Cerebellar cortex (tissue), 1 donor: ENCODE measurements at regions not wholly inside any gene's neighbourhood (a gene's known extent, or its start where the extent isn't known, plus 50 kb on each side); places are given as distances from the start of the nearest gene placed in this dataset.

Source experiments
- DNase-seq: peaks from one replicate; pipeline ENCODE4 v3.0.0-alpha.2; 2015; ENCODE audit warnings: low spot score

GRCh38 chr2:204272089-204272488 is 273.2 kb upstream of the PARD3B start:
- no peak for DNase-seq

GRCh38 chr2:204272610-204273287 is 272.5 kb upstream of the PARD3B start:
- DNase-seq: no peak

- DNase-seq: no peak
Measured at GRCh38 chr2:204274429-204274828, 270.8 kb upstream of the PARD3B start.

GRCh38 chr2:204274991-204275390 is 270.3 kb upstream of the PARD3B start:
- peak; percentile 12 for DNase-seq

- no peak for DNase-seq
Measured at GRCh38 chr2:204277226-204277625, 268.0 kb upstream of the PARD3B start.

- DNase-seq: no peak
Measured at GRCh38 chr2:204278454-204278853, 266.8 kb upstream of the PARD3B start.

GRCh38 chr2:204279819-204280218 is 265.5 kb upstream of the PARD3B start:
- DNase-seq: no peak

GRCh38 chr2:204280262-204280668 is 265.0 kb upstream of the PARD3B start:
- no peak for DNase-seq

- no peak for DNase-seq
Measured at GRCh38 chr2:204282081-204282480, 263.2 kb upstream of the PARD3B start.

GRCh38 chr2:204282525-204282924 is 262.8 kb upstream of the PARD3B start:
- no peak for DNase-seq

GRCh38 chr2:204289066-204289465 is 256.2 kb upstream of the PARD3B start:
- no peak for DNase-seq

GRCh38 chr2:204292439-204292838 is 252.8 kb upstream of the PARD3B start:
- no peak for DNase-seq

- no peak for DNase-seq
Measured at GRCh38 chr2:204293884-204294747, 251.2 kb upstream of the PARD3B start.

GRCh38 chr2:204298404-204298803 is 246.9 kb upstream of the PARD3B start:
- DNase-seq: no peak

GRCh38 chr2:204299766-204300165 is 245.5 kb upstream of the PARD3B start:
- DNase-seq: no peak

GRCh38 chr2:204306667-204307066 is 238.6 kb upstream of the PARD3B start:
- no peak for DNase-seq

GRCh38 chr2:204312105-204312504 is 233.2 kb upstream of the PARD3B start:
- DNase-seq: no peak

GRCh38 chr2:204313256-204313655 is 232.0 kb upstream of the PARD3B start:
- no peak for DNase-seq

- peak; percentile 64 for DNase-seq
Measured at GRCh38 chr2:204315236-204315662, 230.0 kb upstream of the PARD3B start.

- DNase-seq: no peak
Measured at GRCh38 chr2:204317640-204318039, 227.6 kb upstream of the PARD3B start.

GRCh38 chr2:204321027-204321800 is 224.1 kb upstream of the PARD3B start:
- no peak for DNase-seq

GRCh38 chr2:204321910-204322751 is 223.1 kb upstream of the PARD3B start:
- DNase-seq: no peak
